NCI-H1092 (cell line): ENCODE measurements at regions not wholly inside any gene's neighbourhood (a gene's known extent, or its start where the extent isn't known, plus 50 kb on each side); places are given as distances from the start of the nearest gene placed in this dataset.

ENCODE experiments used
- DNase-seq: peaks from one replicate; lab custom pipeline; 2025; lab: John Stamatoyannopoulos, UW

GRCh38 chr15:39127151-39127790, 453.6 kb upstream of the THBS1 start:
- DNase-seq = no peak

DNA sequence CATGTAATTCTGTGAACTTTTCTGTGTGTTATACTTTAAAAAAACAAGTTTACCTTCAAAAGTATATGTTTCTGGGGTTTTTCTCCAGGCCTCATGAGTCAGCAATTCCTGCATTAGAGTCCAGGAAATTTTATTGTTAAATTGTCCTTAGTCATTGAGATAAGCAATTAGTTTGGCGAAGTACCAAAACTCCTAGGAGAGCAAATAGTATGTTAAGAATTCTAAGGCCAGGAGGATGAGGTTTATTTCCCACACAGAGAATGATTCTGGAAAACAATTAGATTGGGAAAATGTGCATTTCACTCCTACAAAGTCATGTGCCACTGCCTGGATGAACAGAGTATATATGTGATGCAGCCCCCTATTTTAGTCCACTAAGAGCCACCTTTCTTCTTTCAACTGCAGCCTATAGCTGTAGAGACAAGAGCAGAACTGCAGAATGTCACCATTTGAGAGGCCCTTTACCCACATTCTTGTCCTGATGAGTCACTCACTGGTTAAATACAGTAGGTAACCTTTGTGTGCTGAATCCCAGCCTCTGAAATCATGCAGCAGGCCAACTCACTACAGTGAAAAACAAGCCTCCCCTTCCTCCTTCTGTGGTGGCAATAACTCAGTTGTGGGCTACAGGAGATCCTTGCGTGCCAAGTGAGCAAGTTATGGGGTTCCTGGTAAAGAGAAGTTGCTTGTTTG, 452.8 kb upstream of the THBS1 start:
- no peak for DNase-seq

DNA sequence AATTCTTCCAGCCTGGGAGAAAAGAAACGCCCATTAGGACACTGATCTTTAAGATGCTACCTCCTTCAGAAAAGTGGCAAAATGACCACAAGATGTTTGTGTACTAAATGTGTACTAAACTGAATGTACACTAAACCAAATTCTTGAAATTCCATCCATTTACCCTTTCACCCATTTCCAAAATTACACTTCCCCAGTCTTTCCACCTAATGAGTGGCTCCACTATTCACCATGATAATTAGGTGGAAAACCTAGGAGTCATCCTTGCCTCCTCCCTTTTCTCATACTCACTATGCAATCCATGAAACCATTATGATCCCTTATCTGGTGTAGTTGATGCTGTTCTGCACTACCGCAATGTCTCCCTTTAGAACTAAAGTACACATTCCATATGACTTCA, 452.1 kb upstream of the THBS1 start:
- no peak for DNase-seq

DNA sequence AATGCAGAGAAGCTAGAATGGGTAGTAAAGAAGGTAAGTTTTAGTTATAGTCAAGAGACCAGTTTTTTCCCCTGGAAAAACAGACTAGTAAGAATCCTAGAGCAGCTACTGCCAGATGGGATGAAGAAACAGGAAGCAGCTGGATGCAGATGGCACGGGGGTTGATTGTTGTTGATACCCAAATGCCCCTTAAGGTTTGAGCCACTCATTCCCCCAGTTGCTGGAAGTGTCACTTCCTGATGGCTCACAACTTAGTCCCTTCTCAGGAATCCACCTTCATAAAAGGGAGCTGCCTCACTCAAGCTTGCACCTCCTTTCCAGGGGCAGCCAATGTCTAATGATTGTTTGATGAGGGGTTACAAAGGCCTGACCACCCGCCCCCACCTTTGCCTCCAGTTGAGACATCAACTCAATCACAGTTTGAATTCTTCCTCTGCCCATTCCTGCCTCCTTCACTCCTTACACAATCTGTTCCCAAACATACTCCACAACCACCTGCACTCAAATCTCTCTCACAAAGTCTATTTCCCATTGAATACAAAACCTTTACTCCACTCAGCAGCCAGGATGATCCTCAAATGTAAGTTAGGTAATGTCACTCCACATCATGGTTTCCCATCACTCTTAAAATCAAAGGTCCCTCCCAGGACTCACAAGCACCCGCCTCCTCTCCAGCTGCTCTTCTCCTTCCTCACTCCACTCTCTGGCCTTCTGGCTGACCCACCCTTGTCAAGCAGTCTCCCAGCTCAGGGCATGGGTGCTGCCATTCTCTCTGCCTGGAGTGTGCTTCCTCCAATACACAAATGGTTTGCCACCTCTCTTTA, 450.1 kb upstream of the THBS1 start:
- DNase-seq = no peak

DNA sequence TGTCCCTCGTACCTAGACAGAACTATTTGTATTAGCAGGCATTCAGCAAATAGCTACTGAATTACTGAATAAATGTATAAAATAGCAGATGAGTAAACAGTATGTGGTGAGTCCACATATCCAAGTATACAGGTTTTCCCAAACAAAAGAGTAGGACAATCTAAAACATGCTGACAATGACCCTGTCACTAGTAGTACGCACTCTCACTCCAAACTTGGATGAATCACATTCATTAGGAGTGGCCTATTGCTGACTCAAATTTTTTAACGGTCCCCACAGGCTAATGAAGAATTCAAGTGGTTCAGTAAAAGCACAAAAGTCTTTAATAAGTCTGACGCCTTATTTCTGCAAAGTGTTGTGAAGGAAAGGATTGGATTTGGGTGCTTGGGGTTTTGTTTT, 449.3 kb upstream of the THBS1 start:
- DNase-seq = no peak

- DNase-seq = no peak
Measured at GRCh38 chr15:39132070-39132469, 448.8 kb upstream of the THBS1 start.

GRCh38 chr15:39132954-39133600, 447.8 kb upstream of the THBS1 start:
- DNase-seq = no peak

DNA sequence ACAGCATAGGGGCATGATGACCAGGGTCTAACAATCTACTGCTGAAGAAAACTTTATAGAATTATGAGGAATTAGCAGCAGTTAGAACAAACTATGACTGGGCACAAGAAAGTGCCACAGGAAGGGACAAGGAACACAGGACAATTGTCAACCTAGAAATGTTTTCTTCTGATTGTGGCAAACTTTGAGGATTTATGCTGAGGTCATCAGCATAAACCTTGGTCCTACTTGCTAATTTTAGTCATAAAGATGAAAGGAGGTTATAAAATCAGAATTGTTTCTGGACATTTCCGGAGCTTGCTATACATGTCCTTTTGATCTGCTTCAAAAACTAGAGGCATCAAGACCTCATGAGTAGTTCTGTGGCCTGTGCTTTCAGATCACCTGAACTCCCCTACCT, 446.6 kb upstream of the THBS1 start:
- DNase-seq = no peak

DNA sequence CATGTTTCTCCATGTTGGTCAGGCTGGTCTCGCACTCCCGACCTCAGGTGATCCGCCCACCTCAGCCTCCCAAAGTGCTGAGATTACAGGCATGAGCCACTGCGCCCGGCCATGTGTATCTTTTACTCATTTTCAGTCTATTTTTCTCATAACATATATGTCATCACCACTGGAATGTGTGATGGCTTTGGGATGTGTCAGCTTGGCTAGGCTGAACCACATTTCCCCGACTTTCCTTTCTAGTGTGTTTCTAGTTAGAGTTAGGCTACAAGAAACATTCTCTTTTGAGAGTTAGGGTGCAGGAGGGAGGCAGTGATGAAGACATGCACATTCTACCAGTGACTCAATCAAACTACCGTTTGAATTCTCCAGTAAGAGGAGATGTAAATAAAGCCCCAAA, 444.9 kb upstream of the THBS1 start:
- no peak for DNase-seq

DNA sequence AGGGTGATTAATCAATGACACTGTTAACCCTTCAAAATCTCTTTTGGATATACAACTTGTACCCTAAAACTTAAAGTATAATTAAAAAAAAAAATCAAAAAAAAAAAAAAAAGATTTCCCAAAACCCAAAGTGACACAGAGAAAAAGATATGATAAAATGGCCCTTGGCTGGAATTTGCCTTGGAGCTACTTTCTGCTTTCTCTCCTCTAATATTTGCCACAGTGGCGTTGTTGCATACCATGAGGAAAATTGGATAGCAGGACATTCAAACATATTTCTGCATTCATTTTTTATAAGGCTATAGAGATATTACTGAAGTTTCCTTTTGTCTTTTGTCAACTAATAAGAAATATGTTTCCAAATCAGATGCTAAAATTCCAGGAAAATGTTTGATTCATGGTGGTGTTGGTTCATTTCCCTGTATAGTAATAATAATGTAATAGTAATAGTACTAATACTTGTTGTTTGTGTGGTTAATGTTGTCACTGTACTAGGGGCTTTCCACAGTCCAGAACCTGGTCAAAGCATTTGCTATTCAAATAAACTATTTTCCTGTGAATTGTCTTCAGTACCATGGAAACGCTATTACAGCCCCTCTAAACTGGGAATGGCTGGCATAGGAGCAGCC, 441.3 kb upstream of the THBS1 start:
- DNase-seq = no peak

GRCh38 chr15:39140060-39140604, 440.7 kb upstream of the THBS1 start:
- no peak for DNase-seq

DNA sequence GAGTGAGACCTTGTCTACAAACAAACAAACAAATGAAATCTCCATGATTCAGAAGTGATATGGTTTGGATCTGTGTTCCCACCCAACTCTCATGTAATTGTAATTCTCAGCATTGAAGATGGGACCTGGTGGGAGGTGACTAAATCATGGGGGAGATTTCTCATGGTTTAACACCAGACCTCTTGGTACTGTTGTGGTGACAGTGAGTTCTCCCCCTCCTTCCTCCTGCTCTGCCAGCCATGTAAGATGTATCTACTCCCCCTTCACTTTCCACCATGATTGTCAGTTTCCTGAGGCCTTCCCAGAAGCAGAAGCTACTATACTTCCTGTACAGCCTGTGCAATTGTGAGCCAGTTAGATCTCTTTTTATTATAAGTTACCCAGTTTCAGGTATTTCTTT, 438.4 kb upstream of the THBS1 start:
- DNase-seq = no peak

GRCh38 chr15:39143479-39143878, 437.4 kb upstream of the THBS1 start:
- no peak for DNase-seq

GRCh38 chr15:39144051-39144450, 436.8 kb upstream of the THBS1 start:
- no peak for DNase-seq

- no peak for DNase-seq
Measured at GRCh38 chr15:39144613-39145499, 436.0 kb upstream of the THBS1 start.

DNA sequence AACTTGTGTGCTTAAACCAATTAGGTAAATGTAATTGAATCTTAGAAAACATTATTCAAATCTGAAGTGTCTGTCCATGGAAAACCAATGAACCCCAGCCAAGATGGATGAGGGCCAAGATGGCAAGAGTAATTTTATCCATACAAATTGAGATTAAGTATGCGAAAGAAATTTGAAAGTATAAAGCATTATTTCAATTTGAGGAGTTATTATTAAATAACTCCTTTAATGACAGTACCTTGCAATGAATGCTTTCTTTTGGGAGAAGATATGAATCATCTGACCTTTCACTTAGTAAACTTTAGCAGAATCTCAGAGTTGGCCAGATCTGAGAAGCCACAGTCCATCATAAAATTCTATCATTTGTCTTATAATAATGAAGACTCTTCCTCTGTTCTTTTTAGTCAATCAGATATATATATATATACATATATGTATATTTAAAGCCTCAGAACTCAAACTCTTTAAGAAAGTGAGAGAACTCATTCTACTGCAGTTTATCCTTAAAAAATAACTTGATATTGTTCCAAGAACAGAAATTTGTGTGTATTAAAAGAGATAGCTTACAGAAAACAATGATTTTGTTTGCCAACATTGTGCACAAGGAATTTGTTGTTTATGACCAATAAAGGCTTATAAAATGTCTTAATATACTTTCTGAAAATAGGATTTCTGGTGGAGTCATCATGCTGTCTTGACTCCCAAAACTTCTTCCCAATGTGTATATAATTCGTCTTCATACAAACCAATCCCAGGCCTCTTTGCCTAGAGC, 434.8 kb upstream of the THBS1 start:
- DNase-seq = no peak

GRCh38 chr15:39149636-39150150, 431.2 kb upstream of the THBS1 start:
- no peak for DNase-seq

DNA sequence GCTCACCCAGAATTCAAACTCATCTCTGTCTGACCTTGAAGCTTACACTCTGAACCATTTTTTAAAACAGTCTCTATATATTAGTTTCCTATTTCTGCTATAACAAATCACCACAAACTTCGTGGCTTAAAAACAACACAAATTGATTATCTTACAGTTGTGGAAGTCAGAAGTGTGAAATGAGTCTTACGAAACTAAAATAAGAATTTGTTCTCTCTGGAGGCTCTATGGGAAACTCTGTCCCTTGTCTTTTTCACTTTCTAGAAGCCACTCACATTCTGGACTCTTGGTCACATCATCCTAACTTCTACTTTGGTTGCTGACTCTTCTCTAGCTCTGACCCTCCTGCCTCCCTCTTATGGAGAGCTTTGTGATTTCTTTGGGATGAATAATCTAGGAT, 429.3 kb upstream of the THBS1 start:
- DNase-seq = no peak

- no peak for DNase-seq
Measured at GRCh38 chr15:39153058-39153714, 427.7 kb upstream of the THBS1 start.
